ENCODE measurements at regions not wholly inside any gene's neighbourhood (a gene's known extent, or its start where the extent isn't known, plus 50 kb on each side); places are given as distances from the start of the nearest gene placed in this dataset.

GRCh38 chr10:4051011-4051640 is 266.1 kb upstream of the KLF6 start:
- TF ChIP-seq CTCF (IDR thresholded peaks at IDR 0.05) (no peak), POLR2A (IDR thresholded peaks at IDR 0.05) (no peak), POLR2AphosphoS5 (IDR thresholded peaks at IDR 0.05) (peak; percentile 19 to 47 (median 44))
